Middle frontal gyrus (tissue), 1 donor: ENCODE measurements at regions not wholly inside any gene's neighbourhood (a gene's known extent, or its start where the extent isn't known, plus 50 kb on each side); places are given as distances from the start of the nearest gene placed in this dataset.

Experiments
- DNase-seq: peaks from one replicate; pipeline ENCODE4 v3.0.0-alpha.2; 2015; ENCODE audit warnings: low spot score; ENCODE audit errors: extremely low spot score

DNA sequence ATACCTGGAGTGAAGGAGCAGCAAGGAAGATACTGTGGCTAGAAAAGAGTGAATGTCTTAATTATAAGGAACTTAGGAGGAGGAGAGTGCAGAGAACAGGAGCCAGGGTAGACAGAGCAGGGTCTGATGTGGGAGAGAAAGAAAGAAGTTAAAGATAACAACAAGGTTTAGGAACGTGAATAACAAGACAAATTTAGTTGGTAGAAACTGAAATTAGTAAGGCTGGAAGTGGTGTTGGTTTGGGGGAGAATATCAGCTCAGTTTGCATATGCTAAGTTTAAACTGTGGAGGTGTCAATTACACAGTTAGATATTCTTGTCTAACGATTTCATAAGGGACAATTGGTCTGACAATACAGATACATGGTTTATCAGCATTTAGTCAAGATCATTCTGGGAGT, 1123.7 kb upstream of the PABPC4L start:
- no peak for DNase-seq

DNA sequence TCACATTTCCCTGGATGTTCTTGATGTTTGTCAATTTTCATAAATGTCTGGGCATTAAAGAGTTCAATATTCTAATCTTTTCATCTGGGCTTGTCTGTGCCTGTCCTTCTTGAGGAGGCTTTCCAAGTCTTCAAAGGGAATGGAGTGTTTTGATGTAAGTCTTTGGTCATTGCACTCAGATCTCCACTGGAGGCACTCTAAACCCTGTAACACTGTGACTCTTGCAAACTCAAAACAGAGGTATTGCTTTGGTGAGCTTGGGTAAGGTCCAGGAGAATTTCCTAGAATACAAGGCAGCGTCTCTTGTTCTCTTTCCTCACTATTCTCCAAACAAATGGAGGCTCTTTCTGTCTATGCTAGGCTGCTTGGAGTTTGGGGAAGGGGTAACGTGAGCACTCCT, 1118.1 kb upstream of the PABPC4L start:
- DNase-seq, result no peak

- DNase-seq, result no peak
These were observed 1114.7 kb upstream of the PABPC4L start for GRCh38 chr4:135316266-135316779.

DNA sequence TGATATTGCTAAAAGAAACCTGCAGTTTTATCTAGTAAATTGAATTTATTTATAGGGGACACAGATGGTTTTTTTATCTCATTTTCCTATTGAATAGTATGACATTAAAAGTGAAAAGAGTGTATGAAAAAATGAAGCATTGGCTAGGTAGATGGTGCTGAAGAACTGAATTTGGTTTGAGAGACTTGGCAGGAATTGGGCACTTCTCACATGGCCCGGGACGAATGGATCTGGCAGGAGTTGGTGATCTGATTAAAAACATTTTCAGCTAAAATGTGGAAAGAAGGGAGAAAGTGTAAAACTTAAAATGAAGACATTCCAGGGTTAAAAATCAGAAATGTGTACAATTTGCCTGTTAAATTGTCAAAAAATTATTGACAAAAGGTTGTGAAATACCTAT, 1088.5 kb upstream of the PABPC4L start:
- no peak for DNase-seq

- no peak for DNase-seq
These were observed 1082.3 kb upstream of the PABPC4L start for GRCh38 chr4:135283934-135284333.

DNA sequence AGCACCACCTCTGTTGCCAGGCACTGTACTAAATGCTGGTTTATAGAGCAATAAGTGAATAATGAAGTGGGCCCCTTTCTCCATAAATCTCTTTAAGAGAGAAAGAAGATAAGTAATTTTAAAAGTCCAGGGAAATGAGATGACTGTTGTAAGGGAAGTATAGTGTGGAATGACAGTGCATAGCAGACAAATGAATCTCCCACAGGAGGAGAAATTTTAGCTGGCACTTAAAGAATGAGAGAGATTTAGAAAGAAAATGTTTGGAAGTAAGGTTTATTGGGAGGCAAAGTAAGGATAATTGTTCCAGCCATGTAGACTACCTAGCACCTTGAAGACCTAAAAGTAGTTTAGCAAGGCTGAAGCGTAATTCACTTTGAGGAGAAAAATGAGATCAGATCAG, 1081.1 kb upstream of the PABPC4L start:
- DNase-seq, result no peak

GRCh38 chr4:135281230-135281629, 1079.6 kb upstream of the PABPC4L start:
- no peak for DNase-seq

- DNase-seq, result no peak
These were observed 1076.4 kb upstream of the PABPC4L start for GRCh38 chr4:135277980-135278315.

GRCh38 chr4:135277068-135277979, 1075.7 kb upstream of the PABPC4L start:
- DNase-seq, result no peak

DNA sequence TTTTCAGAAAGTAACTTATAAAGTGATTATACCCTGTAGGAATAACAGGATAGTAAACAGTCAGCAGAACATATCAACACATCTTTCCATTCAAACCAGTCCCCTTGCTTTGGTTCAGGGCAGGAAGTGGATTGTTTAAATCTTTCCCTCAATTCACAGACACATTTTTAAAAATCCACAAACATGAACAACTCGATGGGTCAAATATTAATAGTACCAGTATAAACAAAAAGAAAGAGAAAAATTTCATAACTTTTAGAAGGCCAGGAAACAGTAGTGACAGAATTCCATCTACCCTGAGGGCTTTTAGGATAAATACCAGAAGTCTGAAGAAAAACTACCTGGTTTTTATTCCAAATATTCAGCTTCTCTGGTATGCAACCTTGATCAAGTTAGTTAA, 1072.8 kb upstream of the PABPC4L start:
- no peak for DNase-seq

DNA sequence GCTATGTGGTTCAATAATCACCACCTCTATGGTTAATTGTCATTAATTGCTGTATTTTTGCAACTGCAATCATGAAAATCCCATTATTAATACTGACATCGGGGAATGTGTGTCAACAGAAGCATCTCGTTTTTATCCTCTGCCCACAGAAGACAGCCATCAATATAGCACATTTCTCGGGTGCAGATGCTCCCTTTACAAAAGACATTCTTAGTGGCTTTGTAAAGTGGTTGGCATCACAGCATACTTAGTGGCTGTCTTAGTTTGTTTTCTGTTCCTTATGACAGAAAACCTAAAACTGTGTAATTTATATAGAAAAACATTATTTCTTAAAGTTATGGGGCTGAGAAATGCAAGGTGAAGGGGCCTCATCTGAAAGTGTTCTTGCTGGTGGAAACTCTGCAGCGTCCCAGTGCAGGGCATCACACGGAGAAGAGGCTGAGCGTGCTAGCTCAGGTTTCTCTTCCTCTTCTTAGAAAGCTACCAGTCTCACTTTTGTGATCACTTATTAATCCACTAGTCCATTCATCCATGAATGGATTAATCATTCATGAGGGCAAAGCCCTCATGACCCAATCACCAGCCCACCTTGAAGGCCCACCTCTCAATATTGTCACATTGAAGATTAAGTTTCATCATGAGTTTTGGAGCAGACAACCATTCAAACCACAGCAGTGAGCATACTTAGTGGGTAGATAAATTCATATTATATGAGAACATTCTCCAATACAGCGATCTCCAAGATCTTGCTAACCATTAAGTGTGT, 1067.7 kb upstream of the PABPC4L start:
- no peak for DNase-seq

DNA sequence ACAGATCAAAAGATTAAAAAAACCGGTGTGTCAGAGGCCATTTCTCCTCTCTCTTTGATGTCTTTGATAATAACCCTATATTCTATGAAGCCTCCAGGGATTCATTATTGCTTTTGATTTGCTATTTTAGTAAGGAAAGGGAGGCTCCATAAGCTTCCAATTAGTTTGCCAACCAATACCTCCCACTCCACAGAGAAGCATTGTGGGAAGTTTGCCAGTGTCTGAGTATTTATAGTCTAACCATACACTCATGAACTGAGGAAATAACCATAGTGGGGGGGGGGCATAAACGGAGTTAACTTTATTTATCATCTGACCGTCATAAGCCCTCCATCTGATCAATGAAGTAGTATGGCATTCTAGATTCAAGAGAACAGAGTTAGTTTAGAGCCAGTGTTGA, 1066.8 kb upstream of the PABPC4L start:
- no peak for DNase-seq

GRCh38 chr4:135267148-135267865, 1065.7 kb upstream of the PABPC4L start:
- DNase-seq, result no peak

DNA sequence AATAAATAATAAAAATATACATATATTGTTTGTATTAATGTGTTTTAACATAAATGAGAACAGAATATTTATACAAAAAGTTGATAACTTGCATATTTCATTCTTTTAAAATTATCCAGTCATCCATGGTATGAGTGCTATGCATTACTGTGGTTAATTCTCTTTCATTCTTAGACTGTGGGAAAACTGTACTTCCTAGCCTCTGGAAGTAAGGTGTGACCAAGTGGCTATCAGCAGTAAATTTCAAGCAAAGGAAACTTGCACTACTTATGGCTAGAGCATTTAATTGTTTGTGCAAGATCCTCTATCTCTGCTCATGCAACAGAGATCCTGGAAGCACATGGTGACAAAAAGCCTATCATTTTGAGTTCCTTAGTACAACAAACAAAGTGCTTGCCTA, 1054.5 kb upstream of the PABPC4L start:
- no peak for DNase-seq

- DNase-seq, result no peak
These were observed 1048.5 kb upstream of the PABPC4L start for GRCh38 chr4:135250040-135250439.

DNA sequence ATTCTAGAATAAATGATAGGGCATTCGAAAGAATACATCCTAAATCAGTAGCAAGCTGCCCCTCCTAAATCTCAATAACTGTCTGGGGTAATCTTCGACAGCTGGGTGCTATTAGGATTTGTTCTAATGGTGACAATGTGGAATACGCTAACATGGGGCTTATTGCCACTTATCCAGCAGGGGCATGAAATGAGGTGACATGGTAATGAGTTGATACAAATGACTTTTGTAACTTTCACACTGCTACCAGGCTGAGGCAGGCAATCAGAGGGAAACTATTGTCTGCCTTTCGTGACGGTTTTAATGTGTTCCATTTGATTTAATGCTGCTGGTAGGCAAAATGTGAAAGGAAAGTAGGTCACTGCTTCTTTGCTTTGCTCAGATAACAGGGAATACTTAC, 1047.4 kb upstream of the PABPC4L start:
- DNase-seq, result no peak

- no peak for DNase-seq
These were observed 1043.1 kb upstream of the PABPC4L start for GRCh38 chr4:135244696-135245095.

GRCh38 chr4:135244056-135244455, 1042.5 kb upstream of the PABPC4L start:
- DNase-seq, result no peak

GRCh38 chr4:135240796-135241195, 1039.2 kb upstream of the PABPC4L start:
- peak; percentile 43 for DNase-seq

GRCh38 chr4:135239964-135240363, 1038.4 kb upstream of the PABPC4L start:
- no peak for DNase-seq

DNA sequence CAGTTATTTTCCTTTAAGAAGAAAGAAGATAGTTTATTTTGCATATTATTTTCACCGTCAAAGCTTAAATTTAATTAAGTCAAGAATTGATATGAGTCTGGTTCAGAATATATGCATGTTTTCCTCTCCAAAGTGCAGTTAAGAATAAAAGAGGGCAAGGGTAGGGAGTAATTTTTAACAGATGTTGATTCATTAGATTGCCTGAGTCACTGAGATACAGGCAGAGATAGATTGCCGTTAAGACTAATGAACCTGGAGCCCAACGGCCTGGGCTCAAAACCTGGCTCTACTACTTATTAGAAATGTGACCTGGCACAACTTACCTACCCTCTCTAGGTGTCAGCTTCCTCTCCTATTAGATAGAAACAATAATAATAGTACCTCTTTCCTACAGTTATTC, 1037.4 kb upstream of the PABPC4L start:
- no peak for DNase-seq

- no peak for DNase-seq
These were observed 1034.5 kb upstream of the PABPC4L start for GRCh38 chr4:135236048-135236447.
